GM21825 (cell line): ENCODE measurements at regions not wholly inside any gene's neighbourhood (a gene's known extent, or its start where the extent isn't known, plus 50 kb on each side); places are given as distances from the start of the nearest gene placed in this dataset.

Experiments used
- ATAC-seq: cut with Tn5 transposase; IDR thresholded peaks from one replicate; pipeline ENCODE4 v1.9.1; 2021; ENCODE audit warnings: mild to moderate bottlenecking, moderate library complexity; ENCODE audit not compliant: unreplicated experiment

DNA sequence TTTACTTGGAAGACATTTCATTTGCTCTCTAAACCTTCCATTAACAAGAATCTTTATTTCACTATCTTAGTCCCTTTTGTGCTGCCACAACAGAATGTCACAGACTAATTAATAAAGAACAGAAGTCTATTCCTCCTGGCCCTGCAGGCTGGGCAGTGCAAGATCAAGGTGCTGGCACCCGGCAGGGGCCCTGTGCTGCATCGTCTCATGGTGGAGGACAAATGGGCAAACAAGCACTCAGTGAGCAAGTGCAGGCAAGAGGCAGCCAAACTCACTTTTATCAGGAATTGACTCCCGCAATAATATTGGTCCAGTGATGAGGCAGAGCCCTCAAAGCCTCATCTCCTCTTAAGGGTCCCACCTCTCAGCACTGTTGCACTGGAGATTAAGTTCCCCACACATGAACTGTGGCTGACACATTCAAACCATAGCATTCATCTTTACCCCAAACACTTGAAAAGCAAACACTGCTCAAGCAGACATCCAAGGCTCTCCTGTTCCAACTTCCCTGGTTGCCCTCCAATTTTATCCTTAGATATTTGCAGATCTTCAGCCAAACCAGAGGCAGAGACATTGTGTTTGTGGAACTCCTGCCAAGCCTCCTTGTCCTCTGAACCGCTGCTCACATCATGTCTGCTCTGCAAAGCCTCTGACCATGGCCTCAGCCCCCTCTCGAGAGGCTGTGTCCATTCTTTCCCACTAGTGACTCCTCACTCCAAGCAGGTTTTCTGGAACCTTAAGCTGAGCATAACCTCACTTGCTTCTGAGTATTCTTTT lies 404.4 kb upstream of the SOX11 start:
- no peak for ATAC-seq

DNA sequence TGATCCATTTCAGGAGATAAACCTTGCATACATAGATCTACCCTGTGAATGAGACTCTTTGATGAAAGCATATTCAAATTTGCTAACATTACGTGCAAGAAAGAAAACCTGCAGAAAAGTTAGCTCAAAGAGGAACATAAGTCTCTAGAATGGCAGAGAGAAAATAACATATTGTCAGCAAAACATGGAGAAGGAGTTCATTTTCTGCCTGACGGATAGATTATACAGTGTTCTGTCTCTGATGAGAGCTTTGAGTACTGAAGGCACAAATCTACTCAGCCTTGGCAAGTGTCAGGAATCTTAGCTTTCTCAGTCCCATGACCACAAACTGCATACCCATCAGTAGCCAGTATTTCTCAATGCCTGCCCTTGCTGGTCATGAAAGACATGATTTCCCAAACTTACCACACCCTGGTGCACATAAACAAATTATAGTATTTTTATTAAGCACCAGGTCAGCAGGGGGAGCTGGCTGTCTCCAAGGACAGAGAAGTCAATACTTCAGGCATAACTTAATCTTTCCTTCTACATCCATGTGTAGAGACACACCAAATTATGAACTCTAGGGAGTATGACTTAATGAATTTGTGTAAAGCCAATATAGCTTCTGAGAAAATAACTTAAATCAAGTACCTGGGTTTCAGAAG lies 401.2 kb upstream of the SOX11 start:
- no peak for ATAC-seq

- ATAC-seq: no peak
These were observed 387.5 kb upstream of the SOX11 start for GRCh38 chr2:5304640-5305039.

DNA sequence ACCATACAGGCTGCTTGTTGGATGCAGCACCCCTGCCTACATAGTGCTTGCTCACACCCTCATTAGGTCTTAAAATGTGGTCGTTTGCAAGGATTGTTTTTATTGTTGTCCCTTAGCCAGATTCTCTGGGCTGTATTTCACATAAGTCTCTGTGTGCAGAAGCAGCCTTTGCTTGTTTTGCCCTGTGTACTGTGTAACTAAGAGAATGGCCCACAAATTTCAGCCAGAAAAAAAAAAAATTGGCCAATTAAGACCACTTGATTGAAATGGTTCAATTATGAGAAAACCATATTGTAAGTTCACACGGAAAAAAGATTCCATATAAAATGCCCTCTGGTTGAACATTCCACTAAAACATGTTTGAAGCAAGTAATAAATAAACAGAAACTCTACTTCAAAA lies 377.1 kb upstream of the SOX11 start:
- no peak for ATAC-seq

- no peak for ATAC-seq
These were observed 376.7 kb upstream of the SOX11 start for GRCh38 chr2:5315512-5315911.

GRCh38 chr2:5316001-5316490 lies 376.1 kb upstream of the SOX11 start:
- no peak for ATAC-seq

DNA sequence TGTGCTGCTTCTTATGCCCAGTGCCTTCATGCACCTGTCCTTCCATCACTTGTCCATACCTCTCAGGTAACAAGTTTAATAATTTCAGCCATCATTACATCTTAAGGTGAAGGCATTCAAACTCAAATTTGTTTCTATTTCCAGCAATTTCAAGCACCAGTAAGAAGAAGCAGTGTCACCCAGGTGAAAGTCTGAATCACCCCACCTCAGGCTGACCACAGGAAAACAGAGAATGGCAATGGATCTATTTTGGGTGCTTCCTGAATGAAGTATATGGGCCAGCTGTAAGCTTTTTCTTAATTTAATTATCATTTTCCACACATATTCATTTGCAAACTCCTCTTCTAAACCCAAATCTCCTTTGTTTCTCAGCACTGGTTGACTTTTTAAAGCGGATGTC lies 372.7 kb upstream of the SOX11 start:
- ATAC-seq: no peak

DNA sequence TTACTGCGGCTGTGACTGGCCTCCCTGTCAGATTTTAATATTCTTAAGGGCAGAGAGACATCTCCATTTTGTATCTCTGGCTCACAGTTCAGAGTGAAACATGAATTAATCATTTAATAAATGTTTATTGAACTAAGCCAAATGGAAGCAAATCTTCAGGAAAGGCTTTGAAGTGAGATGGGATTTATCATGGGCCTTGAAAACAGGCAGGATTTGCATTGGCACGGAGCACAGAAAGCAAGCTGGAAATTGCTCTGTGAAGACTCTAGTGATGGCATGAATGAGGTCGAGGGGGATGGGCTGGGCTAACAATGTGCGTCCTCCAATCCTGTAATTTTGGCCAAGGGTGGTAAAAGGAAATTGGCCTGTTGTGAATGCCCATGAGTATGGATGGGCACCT lies 369.8 kb upstream of the SOX11 start:
- ATAC-seq: no peak

- ATAC-seq: no peak
These were observed 366.7 kb upstream of the SOX11 start for GRCh38 chr2:5325523-5325922.

- no peak for ATAC-seq
These were observed 363.4 kb upstream of the SOX11 start for GRCh38 chr2:5328826-5329225.

DNA sequence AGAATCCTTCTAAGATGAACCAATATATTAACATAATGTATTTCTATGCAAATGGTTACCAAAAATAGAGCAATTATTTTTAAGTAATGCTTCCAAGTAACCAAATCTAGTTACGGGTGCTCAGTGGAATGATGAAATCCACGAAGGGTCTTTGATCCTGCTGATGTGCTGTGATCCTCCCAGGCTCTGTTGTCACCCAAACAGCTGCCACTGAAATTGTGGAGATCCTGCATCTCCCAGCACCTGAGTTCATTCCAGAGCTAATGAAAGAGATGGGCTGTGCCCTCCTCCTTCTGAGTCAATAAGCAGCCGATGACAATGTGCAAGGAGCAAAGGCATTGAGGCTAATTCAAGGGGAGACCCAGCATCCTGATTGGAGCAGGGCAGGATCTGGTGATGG lies 362.4 kb upstream of the SOX11 start:
- no peak for ATAC-seq

GRCh38 chr2:5330961-5331360 lies 361.2 kb upstream of the SOX11 start:
- no peak for ATAC-seq

- ATAC-seq: no peak
These were observed 359.3 kb upstream of the SOX11 start for GRCh38 chr2:5332925-5333324.

- ATAC-seq: no peak
These were observed 352.7 kb upstream of the SOX11 start for GRCh38 chr2:5339473-5339872.

- no peak for ATAC-seq
These were observed 348.3 kb upstream of the SOX11 start for GRCh38 chr2:5343785-5344335.

DNA sequence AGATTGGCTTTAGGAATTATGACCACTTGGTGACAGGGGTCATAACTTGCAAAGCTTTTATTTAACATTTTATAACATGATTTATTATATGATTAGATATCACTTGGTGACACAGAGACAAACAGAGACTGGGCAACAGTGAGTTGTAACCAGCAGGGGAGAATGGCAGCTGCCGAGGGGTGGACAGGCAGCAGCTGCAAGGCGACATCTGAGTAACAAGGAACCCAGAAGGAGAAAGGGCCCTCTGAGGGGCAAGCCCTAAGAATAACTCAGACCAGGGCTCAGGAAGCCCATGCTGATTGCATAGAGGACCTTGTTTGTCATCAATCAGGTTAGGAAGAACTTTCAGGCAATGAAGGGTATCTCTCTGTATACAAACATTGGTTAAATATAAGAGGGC lies 339.9 kb upstream of the SOX11 start:
- ATAC-seq: no peak

GRCh38 chr2:5353565-5353964 lies 338.6 kb upstream of the SOX11 start:
- ATAC-seq: no peak

GRCh38 chr2:5359397-5359796 lies 332.8 kb upstream of the SOX11 start:
- no peak for ATAC-seq

DNA sequence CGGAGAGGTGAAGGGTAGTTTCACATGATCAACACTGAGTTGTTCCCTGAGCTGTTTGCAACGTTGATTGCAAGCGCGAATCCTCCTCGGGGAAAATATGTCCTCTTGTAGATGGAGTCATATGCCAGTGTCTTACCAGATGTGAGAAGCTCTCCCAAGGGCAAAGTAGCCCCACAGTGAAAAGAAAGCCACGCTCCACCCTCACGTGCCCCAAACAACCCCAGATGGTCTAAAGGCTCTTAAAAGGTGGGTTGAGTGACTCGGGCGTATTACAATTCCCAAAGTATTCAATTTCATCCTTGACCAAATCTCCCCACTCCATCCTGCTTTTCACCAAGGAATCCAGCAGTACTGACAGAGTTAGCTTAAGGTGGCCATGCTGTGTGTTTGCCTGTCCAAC lies 332.1 kb upstream of the SOX11 start:
- ATAC-seq: no peak

- no peak for ATAC-seq
These were observed 327.8 kb upstream of the SOX11 start for GRCh38 chr2:5364361-5364760.

DNA sequence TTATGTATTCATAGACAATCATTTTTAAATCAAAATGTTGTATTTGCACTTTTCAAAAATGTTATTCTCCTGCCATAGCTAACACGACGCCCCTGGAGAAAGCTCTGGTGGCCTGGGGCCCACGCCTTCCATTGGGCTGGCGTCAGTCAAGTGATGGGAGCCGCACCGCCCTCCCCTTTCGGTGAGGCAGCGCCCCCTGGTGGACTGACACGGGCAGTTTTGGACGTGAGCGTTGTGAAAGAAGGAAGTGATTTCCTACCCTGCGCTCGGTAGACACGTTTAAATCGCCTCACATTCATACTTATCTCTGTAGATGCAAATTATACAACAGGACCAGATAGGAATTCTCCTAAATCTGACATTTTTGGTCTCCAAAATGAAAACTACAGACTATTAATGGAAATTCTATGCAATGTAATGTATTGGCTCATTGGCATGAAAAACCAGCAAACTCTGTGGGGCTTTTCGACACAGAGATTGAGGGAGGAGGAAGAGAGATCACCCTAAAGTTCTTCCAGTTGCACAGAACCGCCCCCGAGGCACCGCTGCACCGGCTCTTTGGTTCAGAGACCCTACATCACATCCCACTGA lies 326.2 kb upstream of the SOX11 start:
- ATAC-seq: peak; percentile 98

DNA sequence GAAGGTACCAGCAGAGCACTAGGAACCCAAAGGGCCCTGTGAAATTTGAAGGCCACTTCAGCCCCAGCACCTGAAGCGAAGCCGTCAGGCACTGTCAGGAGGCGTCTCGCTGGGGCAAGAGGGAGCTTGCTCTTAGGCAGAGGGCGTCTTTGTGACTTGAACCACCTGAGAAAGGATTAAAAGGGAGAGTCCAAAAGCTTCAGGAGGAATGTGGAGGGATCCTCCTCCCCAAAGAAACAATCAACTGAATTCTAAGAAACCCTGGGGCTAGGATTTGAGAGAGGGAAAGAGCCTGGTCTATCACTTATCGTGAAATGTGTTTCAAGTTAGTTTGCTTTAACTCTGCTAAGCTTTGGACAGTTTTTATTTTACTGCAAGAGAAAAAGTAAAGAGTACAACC lies 324.9 kb upstream of the SOX11 start:
- no peak for ATAC-seq
